GM12878 (cell line): ENCODE measurements at regions not wholly inside any gene's neighbourhood (a gene's known extent, or its start where the extent isn't known, plus 50 kb on each side); places are given as distances from the start of the nearest gene placed in this dataset.

Experiments used
- ATAC-seq: fragments of 200-7000 bp; cut with Tn5 transposase; 3 replicates; pipeline ENCODE4 v1.9.1; 2020; ENCODE audit warnings: mild to moderate bottlenecking, moderate library complexity
- BruUV-seq: library from RNA; stranded (reverse); fragments of 400-500 nt; replicated peaks from 2 replicates; lab custom pipeline; 2021; lab: Mats Ljungman, UMichigan
- CTCF ChIA-PET: fragments of 300-600 bp; sonication (Branson Sonifier 250); formaldehyde crosslinking; extraction: SDS; loops from one replicate; lab custom pipeline; 2021; ENCODE audit warnings: inconsistent platforms; lab: Yijun Ruan, JAX
- POLR2A ChIA-PET: fragments of 350-600 bp; formaldehyde crosslinking; extraction: SDS; loops from one replicate; lab custom pipeline; 2021; ENCODE audit warnings: inconsistent platforms; lab: Charles Lee
- RAD21 ChIA-PET: fragments of 300-600 bp; sonication (Branson Sonifier 250); formaldehyde crosslinking; loops from one replicate; lab custom pipeline; 2023; ENCODE audit warnings: antibody characterized with exemption; ENCODE audit not compliant: unreplicated experiment; lab: Charles Lee
- SMC1A ChIA-PET: fragments of 300-600 bp; sonication (Branson Sonifier 250); formaldehyde crosslinking; loops from one replicate; lab custom pipeline; 2023; ENCODE audit not compliant: unreplicated experiment, uncharacterized antibody; lab: Charles Lee
- DNase-seq: peaks from one replicate; pipeline ENCODE4 v3.0.0-alpha.2; 2011; ENCODE audit warnings: low read depth, low spot score
- FAIRE-seq: peaks from 3 replicates; lab custom pipeline; 2011; peaks lifted over from hg19 to GRCh38; lab: Jason Lieb, UNC
- H2AFZ ChIP-seq: 2 replicates; pipeline ENCODE4 v1.6.0; 2011; ENCODE audit warnings: low read depth, low read length, control low read depth; ENCODE audit not compliant: control insufficient read depth
- H3K27ac ChIP-seq: 2 replicates; pipeline ENCODE4 v1.5.1; 2011; ENCODE audit warnings: control low read depth; ENCODE audit not compliant: control insufficient read depth, insufficient read depth
- H3K27me3 ChIP-seq, 2 experiments: replicated peaks in 1 of 2; 2 replicates each; pipeline versions ENCODE4 v1.6.0 to v1.6.1; 2011; ENCODE audit warnings: low read length in 1 of 2; ENCODE audit not compliant: control insufficient read depth in 2 of 2, insufficient read depth in 2 of 2
- H3K36me3 ChIP-seq, 2 experiments: 2 replicates each; pipeline ENCODE4 v1.5.1; 2011; ENCODE audit warnings: low read length in 1 of 2; ENCODE audit not compliant: control insufficient read depth in 2 of 2, insufficient read depth in 2 of 2
- H3K4me1 ChIP-seq: 2 replicates; pipeline ENCODE4 v1.6.1; 2011; ENCODE audit warnings: mild to moderate bottlenecking, low read length, moderate library complexity, mixed read lengths; ENCODE audit not compliant: control insufficient read depth, insufficient read depth
- H3K4me2 ChIP-seq: 2 replicates; pipeline ENCODE4 v1.6.0; 2011; ENCODE audit warnings: control low read depth; ENCODE audit not compliant: control insufficient read depth, insufficient read depth
- H3K4me3 ChIP-seq: fragments of 200-600 bp; sonication (generic); 2 replicates; pipeline ENCODE4 v1.5.1; 2016
- H3K79me2 ChIP-seq: 2 replicates; pipeline ENCODE4 v1.6.0; 2011; ENCODE audit warnings: low read length; ENCODE audit not compliant: control insufficient read depth, insufficient read depth
- H3K9ac ChIP-seq: 2 replicates; pipeline ENCODE4 v1.8.0; 2011; ENCODE audit warnings: low read length, control low read depth, mixed read lengths; ENCODE audit not compliant: control insufficient read depth, insufficient read depth
- H3K9me3 ChIP-seq: replicated peaks from 3 replicates; pipeline ENCODE4 v1.5.1; 2011; ENCODE audit warnings: mild to moderate bottlenecking, low read length; ENCODE audit not compliant: control insufficient read depth, insufficient read depth
- H4K20me1 ChIP-seq: 2 replicates; pipeline ENCODE4 v1.6.0; 2011; ENCODE audit not compliant: control insufficient read depth, insufficient read depth
- CBFB ChIP-seq: IDR thresholded peaks from 2 replicates; pipeline ENCODE4 v1.6.1; 2016; ENCODE audit warnings: antibody characterized with exemption, low read depth
- CHD1 ChIP-seq: IDR thresholded peaks from 2 replicates; pipeline ENCODE4 v1.6.1; 2012; ENCODE audit warnings: low read depth, low read length, improper control_type of control experiment
- CHD2 ChIP-seq: IDR thresholded peaks from 2 replicates; pipeline ENCODE4 v1.6.1; 2011; ENCODE audit warnings: low read depth, low read length, improper control_type of control experiment, borderline replicate concordance
- EGR1 ChIP-seq, 2 experiments: IDR thresholded peaks; 1 replicate in 1 of 2; 2 replicates in 1 of 2; pipeline ENCODE4 v1.6.1; 2011 to 2012; ENCODE audit warnings: low read depth in 2 of 2, low read length in 2 of 2, borderline replicate concordance in 1 of 2, mild to moderate bottlenecking in 1 of 2, moderate library complexity in 1 of 2
- FOS ChIP-seq: IDR thresholded peaks from 3 replicates; pipeline ENCODE4 v1.6.1; 2011; ENCODE audit warnings: borderline replicate concordance; ENCODE audit not compliant: insufficient read length; ENCODE audit errors: extremely low read depth
- HDAC6 ChIP-seq: fragments of 200-600 bp; sonication (generic); IDR thresholded peaks from one replicate; pipeline ENCODE4 v1.8.0; 2017; ENCODE audit warnings: antibody characterized with exemption; ENCODE audit not compliant: unreplicated experiment
- IRF5 ChIP-seq: fragments of 450-650 bp; IDR thresholded peaks from 2 replicates; pipeline ENCODE4 v1.6.1; 2017; ENCODE audit warnings: borderline replicate concordance
- MTA2 ChIP-seq: fragments of 450-650 bp; IDR thresholded peaks from 2 replicates; pipeline ENCODE4 v1.6.1; 2016; ENCODE audit warnings: low read depth, mild to moderate bottlenecking, moderate library complexity
- MTA3 ChIP-seq: IDR thresholded peaks from 2 replicates; pipeline ENCODE4 v1.6.1; 2012; ENCODE audit warnings: low read length, inconsistent platforms, borderline replicate concordance
- NR2F1 ChIP-seq: fragments of 450-650 bp; conservative IDR thresholded peaks from 2 replicates; pipeline ENCODE4 v1.6.1; 2017; ENCODE audit warnings: mild to moderate bottlenecking
- POU2F2 ChIP-seq: IDR thresholded peaks from 3 replicates; pipeline ENCODE4 v1.6.1; 2011; ENCODE audit warnings: low read depth, mild to moderate bottlenecking, low read length, borderline replicate concordance
- SUZ12 ChIP-seq: fragments of 200-600 bp; sonication (generic); IDR thresholded peaks from one replicate; pipeline ENCODE4 v1.6.1; 2018; ENCODE audit warnings: antibody characterized with exemption, mild to moderate bottlenecking; ENCODE audit not compliant: unreplicated experiment
- TCF12 ChIP-seq: IDR thresholded peaks from 2 replicates; pipeline ENCODE4 v1.6.1; 2011; ENCODE audit warnings: low read depth, mild to moderate bottlenecking, low read length
- USF2 ChIP-seq: IDR thresholded peaks from 2 replicates; pipeline ENCODE4 v1.6.1; 2011; ENCODE audit warnings: low read depth, low read length, improper control_type of control experiment, borderline replicate concordance
- WGBS: methylation state at CpG from one replicate; pipeline ENCODE4 v1.1.6; 2016; ENCODE audit warnings: low lambda C conversion rate; ENCODE audit not compliant: insufficient replicate concordance, insufficient coverage; ENCODE audit errors: missing lambda C conversion rate; 5-methylcytosine and 5-hydroxymethylcytosine counted together
- in situ Hi-C: fragments of 300-500 bp; cut with MboI; formaldehyde crosslinking; loops from 9 replicates; pipeline ENCODE4 v1.14.3; 2018; ENCODE audit warnings: mixed read lengths
- intact Hi-C: fragments of 100-400 bp; cut with micrococcal nuclease; formaldehyde crosslinking; loops from one replicate; pipeline ENCODE4 v1.14.2; 2022; ENCODE audit not compliant: unreplicated experiment
- TF ChIP-seq, protein P1 (sequence below): fragments of 450-650 bp; IDR thresholded peaks from 2 replicates; pipeline ENCODE4 v1.6.1; 2017; ENCODE audit warnings: low read depth, mild to moderate bottlenecking, moderate library complexity
- TF ChIP-seq, protein P2 (sequence below): IDR thresholded peaks from 2 replicates; pipeline ENCODE4 v1.6.1; 2012; ENCODE audit warnings: low read depth, low read length, improper control_type of control experiment
- TF ChIP-seq, protein P3 (sequence below): IDR thresholded peaks from 2 replicates; pipeline ENCODE4 v1.6.1; 2011; ENCODE audit warnings: mild to moderate bottlenecking, low read depth, low read length, moderate library complexity; ENCODE audit not compliant: insufficient replicate concordance

GRCh38 chr5:6274846-6275543 lies 103.4 kb downstream of the MED10 start:
- no peaks in the 10 kb centered on the region for H4K20me1 ChIP-seq
- intact Hi-C loops: no loop called here
- ChIA-PET CTCF (interaction anchor here (1.0 to 2.8 kb wide), 4 partner anchors 8 to 274 kb away, joined by 4 to 10 read pairs (median 6); no protein-coding TSS in a partner anchor), POLR2A (interaction anchor here (1.5 to 1.8 kb wide), 2 partner anchors 24 to 86 kb away, joined by 3 to 4 read pairs; no protein-coding TSS in a partner anchor), RAD21 (interaction anchor here (0.6 to 3.2 kb wide), 6 partner anchors 7 to 267 kb away, joined by 3 to 16 read pairs (median 4); partner anchors contain the start of gene MED10), SMC1A (interaction anchor here (1.1 to 3.3 kb wide), 8 partner anchors 8 to 166 kb away, joined by 4 to 15 read pairs (median 4); no protein-coding TSS in a partner anchor)
- H3K27ac ChIP-seq: no peak overlapping the region
- H2AFZ ChIP-seq: no peak overlapping the region
- H3K4me2 ChIP-seq: no peak overlapping the region
- in situ Hi-C loops: no loop called here
- 5% methylated on average over 2 of the region's 2 CpGs for WGBS
- FAIRE-seq (no peak), ATAC-seq (peak; percentile 73), DNase-seq (peak; percentile 45)
- H3K9ac ChIP-seq: no peak overlapping the region
- H3K4me1 ChIP-seq: peaks cover 24% of the 10 kb centered on the region
- H3K27me3 ChIP-seq: no peaks in the 10 kb centered on the region
- no peaks in the 10 kb centered on the region; the same call in 2 of the 3 replicates for H3K9me3 ChIP-seq
- H3K4me3 ChIP-seq: no peak overlapping the region
- no peaks in the 10 kb centered on the region for H3K79me2 ChIP-seq
- H3K36me3 ChIP-seq: no peaks in the 10 kb centered on the region
- BruUV-seq: no TSS peak
- TF ChIP-seq, protein P1, sequence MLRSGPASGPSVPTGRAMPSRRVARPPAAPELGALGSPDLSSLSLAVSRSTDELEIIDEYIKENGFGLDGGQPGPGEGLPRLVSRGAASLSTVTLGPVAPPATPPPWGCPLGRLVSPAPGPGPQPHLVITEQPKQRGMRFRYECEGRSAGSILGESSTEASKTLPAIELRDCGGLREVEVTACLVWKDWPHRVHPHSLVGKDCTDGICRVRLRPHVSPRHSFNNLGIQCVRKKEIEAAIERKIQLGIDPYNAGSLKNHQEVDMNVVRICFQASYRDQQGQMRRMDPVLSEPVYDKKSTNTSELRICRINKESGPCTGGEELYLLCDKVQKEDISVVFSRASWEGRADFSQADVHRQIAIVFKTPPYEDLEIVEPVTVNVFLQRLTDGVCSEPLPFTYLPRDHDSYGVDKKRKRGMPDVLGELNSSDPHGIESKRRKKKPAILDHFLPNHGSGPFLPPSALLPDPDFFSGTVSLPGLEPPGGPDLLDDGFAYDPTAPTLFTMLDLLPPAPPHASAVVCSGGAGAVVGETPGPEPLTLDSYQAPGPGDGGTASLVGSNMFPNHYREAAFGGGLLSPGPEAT: peak; percentile 62
- TF ChIP-seq CBFB: peak; percentile 23; the same call in 1 of the 2 replicates
- TF ChIP-seq MTA3: no peak
- peak; percentile 78; the same call in 2 of the 3 replicates for TF ChIP-seq POU2F2
- no peak for TF ChIP-seq FOS
- TF ChIP-seq TCF12: peak; percentile 77
- no peak for TF ChIP-seq CHD1
- TF ChIP-seq, protein P2, sequence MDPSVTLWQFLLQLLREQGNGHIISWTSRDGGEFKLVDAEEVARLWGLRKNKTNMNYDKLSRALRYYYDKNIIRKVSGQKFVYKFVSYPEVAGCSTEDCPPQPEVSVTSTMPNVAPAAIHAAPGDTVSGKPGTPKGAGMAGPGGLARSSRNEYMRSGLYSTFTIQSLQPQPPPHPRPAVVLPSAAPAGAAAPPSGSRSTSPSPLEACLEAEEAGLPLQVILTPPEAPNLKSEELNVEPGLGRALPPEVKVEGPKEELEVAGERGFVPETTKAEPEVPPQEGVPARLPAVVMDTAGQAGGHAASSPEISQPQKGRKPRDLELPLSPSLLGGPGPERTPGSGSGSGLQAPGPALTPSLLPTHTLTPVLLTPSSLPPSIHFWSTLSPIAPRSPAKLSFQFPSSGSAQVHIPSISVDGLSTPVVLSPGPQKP: no peak
- no peak for TF ChIP-seq CHD2
- TF ChIP-seq EGR1 (IDR thresholded peaks at IDR 0.05; ENCODE audit: borderline replicate concordance in 1 of 2, low read depth in 2 of 2, low read length in 2 of 2): peak in 1 of 2 experiments; percentile 90; a peak in 2 of 3 replicates
- TF ChIP-seq, protein P3, sequence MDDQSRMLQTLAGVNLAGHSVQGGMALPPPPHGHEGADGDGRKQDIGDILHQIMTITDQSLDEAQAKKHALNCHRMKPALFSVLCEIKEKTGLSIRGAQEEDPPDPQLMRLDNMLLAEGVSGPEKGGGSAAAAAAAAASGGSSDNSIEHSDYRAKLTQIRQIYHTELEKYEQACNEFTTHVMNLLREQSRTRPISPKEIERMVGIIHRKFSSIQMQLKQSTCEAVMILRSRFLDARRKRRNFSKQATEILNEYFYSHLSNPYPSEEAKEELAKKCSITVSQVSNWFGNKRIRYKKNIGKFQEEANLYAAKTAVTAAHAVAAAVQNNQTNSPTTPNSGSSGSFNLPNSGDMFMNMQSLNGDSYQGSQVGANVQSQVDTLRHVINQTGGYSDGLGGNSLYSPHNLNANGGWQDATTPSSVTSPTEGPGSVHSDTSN: no peak
- TF ChIP-seq SUZ12: no peak
- no peak for TF ChIP-seq IRF5
- TF ChIP-seq HDAC6: no peak
- TF ChIP-seq NR2F1: peak; percentile 78
- TF ChIP-seq MTA2: peak; percentile 78
- TF ChIP-seq USF2: no peak
